ENCODE measurements at regions not wholly inside any gene's neighbourhood (a gene's known extent, or its start where the extent isn't known, plus 50 kb on each side); places are given as distances from the start of the nearest gene placed in this dataset.

DNA sequence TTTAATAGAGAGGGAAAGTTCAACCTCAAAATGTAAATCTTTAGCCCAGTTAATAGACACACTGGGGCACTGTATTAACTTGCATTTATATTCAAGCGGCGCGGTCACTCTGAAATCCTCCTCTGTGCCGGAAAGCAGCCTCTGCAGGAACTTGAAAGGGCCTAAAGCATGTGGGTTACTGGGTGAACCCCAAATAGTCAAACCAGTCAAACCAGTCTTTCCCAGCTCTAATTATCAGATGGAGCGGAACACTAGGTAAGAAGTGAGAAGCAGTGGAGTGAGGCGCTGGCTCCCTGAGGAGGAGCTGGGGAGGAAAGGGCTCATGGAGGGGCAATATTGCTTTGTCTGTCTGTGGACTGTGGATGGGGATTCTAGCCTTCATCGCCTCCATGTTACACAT lies 531.3 kb downstream of the QKI start:
- TF ChIP-seq, protein P1, sequence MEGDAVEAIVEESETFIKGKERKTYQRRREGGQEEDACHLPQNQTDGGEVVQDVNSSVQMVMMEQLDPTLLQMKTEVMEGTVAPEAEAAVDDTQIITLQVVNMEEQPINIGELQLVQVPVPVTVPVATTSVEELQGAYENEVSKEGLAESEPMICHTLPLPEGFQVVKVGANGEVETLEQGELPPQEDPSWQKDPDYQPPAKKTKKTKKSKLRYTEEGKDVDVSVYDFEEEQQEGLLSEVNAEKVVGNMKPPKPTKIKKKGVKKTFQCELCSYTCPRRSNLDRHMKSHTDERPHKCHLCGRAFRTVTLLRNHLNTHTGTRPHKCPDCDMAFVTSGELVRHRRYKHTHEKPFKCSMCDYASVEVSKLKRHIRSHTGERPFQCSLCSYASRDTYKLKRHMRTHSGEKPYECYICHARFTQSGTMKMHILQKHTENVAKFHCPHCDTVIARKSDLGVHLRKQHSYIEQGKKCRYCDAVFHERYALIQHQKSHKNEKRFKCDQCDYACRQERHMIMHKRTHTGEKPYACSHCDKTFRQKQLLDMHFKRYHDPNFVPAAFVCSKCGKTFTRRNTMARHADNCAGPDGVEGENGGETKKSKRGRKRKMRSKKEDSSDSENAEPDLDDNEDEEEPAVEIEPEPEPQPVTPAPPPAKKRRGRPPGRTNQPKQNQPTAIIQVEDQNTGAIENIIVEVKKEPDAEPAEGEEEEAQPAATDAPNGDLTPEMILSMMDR (IDR thresholded peaks at IDR 0.05; ENCODE audit: insufficient read depth, low read depth, low read length): no peak
- no peak for TF ChIP-seq EZH2 (IDR thresholded peaks at IDR 0.05; ENCODE audit: insufficient read depth, low read length)
